Skin epidermis (tissue), 12 donors: ENCODE measurements at regions not wholly inside any gene's neighbourhood (a gene's known extent, or its start where the extent isn't known, plus 50 kb on each side); places are given as distances from the start of the nearest gene placed in this dataset.
"Not testable (repeated sequence)": the region's sequence is repeated elsewhere in the genome, so short reads cannot be mapped to it uniquely, and the experiment has no call there.

Source experiments
- H3K27ac ChIP-seq, 21 experiments: fragments of 200-600 bp; sonication (generic) in 11 of 21; one replicate each; pipeline ENCODE4 v1.5.0; 2020; ENCODE audit warnings: mild to moderate bottlenecking in 3 of 21, inconsistent platforms in 2 of 21, moderate library complexity in 2 of 21
- H3K4me3 ChIP-seq, 7 experiments: fragments of 200-600 bp; sonication (generic) in 2 of 7; one replicate each; pipeline ENCODE4 v1.5.0; 2020; ENCODE audit warnings: inconsistent platforms in 2 of 7, mild to moderate bottlenecking in 2 of 7, moderate library complexity in 1 of 7

- peak overlapping the region in 1 of 21 experiments; percentile 5 for H3K27ac ChIP-seq
- H3K4me3 ChIP-seq: not testable (repeated sequence)
These were observed 199.2 kb upstream of the IRF2BP2 start for GRCh38 chr1:234808943-234809853.

GRCh38 chr1:234808459-234808858 is 198.5 kb upstream of the IRF2BP2 start:
- H3K4me3 ChIP-seq, H3K27ac ChIP-seq: not testable (repeated sequence)

DNA sequence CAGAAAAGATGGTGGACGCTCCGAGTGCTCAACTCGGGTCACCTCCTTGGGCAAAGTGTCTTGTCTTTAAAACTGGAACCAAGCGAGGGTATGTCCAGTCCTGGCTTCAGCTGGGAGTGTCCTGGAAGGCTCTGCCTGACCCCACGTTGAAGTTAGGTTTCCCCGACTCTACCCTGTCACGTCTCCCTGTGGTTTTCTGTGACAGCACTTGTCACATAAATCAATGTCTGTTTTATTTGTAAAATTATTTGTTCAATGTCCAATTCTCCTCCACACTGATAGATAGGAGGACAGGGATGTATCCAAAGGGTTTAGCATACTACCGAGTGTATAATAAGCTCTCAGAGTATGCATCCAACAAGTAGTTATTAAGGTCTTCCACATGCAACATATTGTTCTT is 197.7 kb upstream of the IRF2BP2 start:
- not testable (repeated sequence) for H3K4me3 ChIP-seq, H3K27ac ChIP-seq

DNA sequence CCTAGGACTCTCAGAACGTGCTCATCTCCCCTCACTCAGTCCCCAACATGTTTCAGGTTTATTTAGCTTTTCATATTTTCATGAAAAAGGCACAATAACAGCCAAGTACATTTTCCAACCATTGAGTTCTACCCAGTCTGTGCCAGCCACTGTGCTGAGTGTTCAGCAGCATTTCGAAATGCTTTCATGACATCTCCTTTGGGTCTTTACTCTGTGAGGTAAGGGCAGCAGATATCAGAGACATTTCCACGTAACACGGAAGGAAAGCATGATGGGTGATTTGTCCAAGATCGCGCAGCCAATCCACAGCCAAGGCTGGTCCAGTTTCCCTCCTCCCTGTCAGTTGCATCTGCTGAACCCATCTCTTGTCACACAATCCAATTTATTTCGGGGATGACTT is 192.6 kb upstream of the IRF2BP2 start:
- not testable (repeated sequence) for H3K4me3 ChIP-seq, H3K27ac ChIP-seq

DNA sequence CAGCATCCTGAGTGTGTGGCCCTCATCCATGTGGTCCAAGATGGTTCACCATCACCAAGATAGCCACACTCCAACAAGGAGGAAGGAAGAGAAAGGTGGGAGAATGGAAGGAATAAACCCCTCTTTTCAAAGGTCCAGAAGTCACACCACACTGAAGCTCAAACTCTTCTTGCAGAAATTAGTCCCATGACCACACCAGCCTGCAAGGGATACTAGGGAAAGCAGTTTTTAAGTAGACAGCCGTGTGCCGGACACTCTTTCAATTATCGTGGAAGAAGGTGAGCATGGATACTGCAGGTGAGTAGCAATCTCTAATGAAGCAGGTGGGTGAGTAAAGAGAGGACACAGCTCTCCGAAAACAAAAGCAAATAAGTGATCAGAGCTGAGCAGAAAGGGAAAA is 191.7 kb upstream of the IRF2BP2 start:
- H3K27ac ChIP-seq, H3K4me3 ChIP-seq: not testable (repeated sequence)

DNA sequence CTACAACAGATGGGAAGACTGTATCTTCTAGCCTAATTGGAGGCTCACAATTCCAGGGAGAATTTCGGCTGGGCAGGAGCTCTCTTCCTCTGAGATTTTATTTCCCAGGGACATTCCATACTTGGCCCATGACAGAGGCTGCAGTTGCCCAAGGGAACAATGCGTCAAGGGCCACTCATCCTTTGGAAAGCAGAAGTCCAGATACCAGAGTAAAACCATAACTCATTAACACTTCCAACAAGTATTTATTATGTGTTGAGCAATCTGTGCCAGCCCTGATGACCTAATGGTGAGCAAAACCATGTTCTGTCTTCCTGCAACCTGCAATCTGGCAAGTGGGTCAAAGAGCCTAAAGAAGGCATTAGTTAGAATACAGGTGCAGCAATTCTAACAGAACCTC is 191.2 kb upstream of the IRF2BP2 start:
- not testable (repeated sequence) for H3K4me3 ChIP-seq, H3K27ac ChIP-seq

DNA sequence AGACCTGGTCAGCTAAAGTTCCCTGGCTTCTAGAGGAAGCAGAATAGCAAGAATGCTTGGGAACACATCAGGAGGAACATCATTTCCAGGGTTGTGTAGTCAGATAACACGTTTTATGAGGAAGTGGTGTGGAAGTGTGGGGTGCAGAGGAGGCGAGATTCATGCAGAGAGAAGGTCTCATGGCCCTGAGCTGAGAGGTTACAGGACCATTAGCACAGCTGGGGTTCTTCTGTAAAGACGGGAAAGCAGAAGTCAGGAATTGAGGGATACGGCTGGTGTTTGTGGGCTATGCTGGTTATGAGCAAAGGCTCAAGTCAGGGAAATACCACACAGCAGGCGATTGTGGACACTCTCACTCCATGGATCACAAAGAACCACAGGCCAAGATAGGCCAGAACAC is 190.6 kb upstream of the IRF2BP2 start:
- H3K4me3 ChIP-seq, H3K27ac ChIP-seq: not testable (repeated sequence)

- H3K4me3 ChIP-seq, H3K27ac ChIP-seq: not testable (repeated sequence)
These were observed 189.2 kb upstream of the IRF2BP2 start for GRCh38 chr1:234799021-234799689.

DNA sequence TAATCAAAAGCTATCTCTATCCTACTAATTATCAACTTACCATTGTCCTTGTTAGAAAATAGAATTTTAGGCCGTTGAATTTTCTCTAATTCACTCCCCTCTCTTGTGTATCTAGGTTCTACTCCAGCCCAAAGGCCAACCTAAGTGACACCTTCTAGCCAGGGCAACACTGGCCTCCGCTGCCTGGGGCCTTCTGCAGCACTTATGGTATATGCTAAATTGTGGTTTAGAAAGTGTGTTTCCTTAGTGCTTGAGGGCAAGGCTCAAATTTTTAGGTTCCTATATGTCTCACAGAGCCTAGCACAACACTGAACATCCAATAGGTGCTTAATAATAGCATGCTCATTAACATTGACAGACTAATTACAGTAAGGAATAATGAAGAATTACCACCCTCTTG is 187.2 kb upstream of the IRF2BP2 start:
- not testable (repeated sequence) for H3K27ac ChIP-seq, H3K4me3 ChIP-seq

DNA sequence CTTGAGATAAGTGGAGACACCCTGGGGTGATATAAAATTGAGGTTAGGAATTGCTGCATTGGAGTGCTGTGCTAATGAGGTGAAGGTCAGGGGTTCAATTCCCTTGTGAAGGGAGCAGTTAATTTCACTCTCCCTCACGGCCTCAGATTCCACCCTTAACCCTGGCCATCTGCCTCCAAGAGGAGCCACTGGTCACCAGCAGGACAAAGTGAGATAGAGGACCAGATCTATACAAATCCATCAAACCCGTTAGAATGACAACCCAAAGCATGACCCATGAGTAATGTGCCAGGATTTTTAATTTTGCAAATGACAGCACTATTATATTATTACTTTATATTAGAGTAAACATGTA is 186.4 kb upstream of the IRF2BP2 start:
- H3K27ac ChIP-seq, H3K4me3 ChIP-seq: not testable (repeated sequence)

- not testable (repeated sequence) for H3K4me3 ChIP-seq, H3K27ac ChIP-seq
These were observed 185.9 kb upstream of the IRF2BP2 start for GRCh38 chr1:234795711-234796437.

DNA sequence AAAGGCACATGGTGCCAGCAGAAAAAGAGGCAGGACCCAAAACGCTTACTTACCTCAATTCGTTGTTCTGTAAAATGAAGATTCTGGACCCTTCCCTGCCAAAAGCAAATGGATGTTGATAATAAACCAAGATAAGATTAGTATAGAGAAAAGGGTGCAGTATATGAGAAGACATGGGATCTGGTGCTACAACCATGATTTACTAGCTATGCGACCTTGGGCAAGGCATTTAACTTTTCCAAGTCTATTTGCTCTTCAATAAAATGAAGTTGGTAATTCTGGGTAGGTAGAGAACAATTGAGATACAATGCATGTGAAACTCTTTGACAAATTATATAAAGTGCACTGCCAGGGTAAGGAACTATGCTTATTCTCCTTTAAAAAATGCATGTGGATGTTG is 185.0 kb upstream of the IRF2BP2 start:
- not testable (repeated sequence) for H3K4me3 ChIP-seq

DNA sequence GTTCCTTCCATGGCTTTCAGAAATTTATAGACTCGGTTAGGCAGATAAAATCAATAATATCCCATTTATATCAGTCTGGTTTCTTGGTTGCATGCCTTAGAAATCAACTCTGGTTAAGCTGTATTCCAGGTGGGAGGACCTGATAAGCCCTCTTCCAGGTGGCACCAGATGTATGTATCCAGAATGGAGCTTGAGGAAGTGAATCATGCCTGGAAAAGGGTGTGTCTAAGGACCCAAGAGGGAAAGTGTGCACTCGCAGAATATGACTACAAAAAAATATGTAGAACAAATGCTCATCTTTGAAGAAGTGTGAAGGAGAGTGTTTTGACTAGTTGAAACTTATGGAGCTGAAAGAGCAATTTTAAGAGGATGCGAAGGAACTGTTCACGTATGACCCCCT is 184.5 kb upstream of the IRF2BP2 start:
- not testable (repeated sequence) for H3K27ac ChIP-seq, H3K4me3 ChIP-seq

More for the DNA sequence above, 185.0 kb upstream of the IRF2BP2 start:
- not testable (repeated sequence) for H3K27ac ChIP-seq

GRCh38 chr1:234793924-234794323 is 183.9 kb upstream of the IRF2BP2 start:
- not testable (repeated sequence) for H3K4me3 ChIP-seq, H3K27ac ChIP-seq

DNA sequence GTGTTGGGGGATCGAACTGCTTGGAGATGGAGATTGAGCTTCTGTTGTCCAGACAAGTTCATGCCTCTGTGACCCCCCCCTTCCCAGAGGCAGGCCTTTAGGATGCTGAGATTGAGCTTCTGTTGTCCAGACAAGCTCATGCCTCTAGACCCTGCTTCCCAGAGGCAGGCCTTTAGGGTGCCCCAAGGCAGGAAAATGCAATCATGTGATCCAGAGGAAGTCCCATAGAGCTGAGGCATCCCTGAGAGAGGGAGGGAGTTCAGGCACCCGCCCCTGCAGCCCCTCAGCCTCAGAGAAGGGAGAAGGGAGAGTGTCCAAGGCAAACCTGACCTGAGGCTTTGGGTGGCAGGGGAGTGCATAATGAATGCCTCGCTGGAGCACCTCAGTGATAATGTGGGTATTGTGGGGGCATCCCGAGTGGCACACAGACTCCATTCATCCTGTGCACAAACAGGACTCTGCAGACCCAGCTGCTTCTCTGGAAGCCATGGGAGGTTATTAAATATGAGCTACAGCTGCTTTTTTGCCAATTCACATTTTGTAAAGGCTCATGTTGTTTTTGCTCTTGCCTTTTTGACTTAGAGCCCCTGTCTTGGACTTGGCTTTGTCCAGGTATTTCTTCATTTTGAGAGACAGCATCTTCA is 182.4 kb upstream of the IRF2BP2 start:
- H3K27ac ChIP-seq, H3K4me3 ChIP-seq: not testable (repeated sequence)

DNA sequence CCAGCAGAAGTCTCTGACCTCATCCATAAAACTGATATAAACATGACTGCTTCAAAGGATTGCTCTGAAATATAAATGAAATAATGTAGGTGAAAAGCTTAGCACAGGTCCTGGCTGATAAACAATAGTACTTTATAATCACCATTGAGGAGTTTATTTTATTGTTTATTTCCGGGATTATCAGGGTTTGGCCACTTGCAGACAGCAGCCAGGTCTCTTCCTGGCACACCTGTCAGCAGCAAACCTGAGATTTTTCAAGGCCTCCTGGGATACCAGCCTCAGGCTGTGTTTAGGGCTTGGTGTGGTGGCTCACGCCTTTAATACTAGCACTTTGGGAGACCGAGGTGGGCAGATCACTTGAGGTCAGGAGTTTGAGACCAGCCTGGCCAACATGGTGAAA is 181.6 kb upstream of the IRF2BP2 start:
- not testable (repeated sequence) for H3K4me3 ChIP-seq, H3K27ac ChIP-seq

- not testable (repeated sequence) for H3K27ac ChIP-seq, H3K4me3 ChIP-seq
These were observed 180.4 kb upstream of the IRF2BP2 start for GRCh38 chr1:234790333-234790732.

DNA sequence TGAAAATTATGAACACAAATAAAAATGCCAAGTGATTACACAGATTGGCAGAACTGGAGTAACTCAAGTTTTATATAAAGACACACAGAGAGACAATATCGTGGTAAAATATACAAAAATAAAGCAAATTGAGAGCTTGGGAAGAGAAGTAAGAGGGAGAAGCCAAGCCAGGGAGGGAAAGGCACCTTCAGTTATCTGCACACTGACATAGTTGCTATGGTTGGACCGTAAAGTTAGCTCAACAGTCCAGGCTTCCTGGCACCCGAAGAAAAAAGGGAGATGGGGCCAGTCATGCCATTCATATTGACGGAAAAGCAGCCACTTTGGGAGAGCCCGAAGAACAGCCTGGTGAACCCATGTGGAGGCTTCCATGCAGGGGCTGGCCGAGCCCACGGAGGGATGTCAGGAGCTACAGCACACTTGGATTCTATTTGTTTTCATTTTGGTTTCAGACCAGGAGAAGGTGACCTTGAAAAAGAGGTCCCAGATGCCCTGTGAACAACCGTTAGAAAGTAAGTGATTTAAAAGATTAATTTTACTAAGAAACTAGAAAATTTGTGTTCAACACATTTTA is 177.1 kb upstream of the IRF2BP2 start:
- H3K4me3 ChIP-seq, H3K27ac ChIP-seq: not testable (repeated sequence)

GRCh38 chr1:234785922-234786321 is 175.9 kb upstream of the IRF2BP2 start:
- H3K27ac ChIP-seq: peak overlapping the region in 5 of 21 experiments; percentile 19 to 60 (median 33)
- not testable (repeated sequence) for H3K4me3 ChIP-seq

DNA sequence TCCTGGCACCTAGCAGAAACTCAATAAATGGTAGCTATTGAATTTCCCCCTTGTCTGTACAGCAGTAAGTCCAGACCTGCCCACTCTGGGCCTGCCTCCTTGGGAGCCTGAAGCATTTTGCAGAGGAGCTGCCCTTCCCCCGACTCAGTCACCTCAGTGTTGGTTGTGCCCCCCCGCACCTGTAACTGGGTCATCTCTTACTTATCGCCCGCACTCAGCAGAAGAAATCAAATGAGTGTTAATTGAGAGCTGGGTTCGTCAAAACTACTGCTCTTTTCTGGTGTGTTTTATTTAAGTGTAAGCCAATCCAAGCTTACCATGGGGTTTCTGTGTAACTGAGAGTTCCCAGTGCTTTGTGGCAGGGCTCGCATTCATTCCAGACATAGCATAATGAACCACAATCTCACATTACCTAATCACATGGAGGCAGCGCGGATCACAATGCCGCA is 175.5 kb upstream of the IRF2BP2 start:
- H3K27ac ChIP-seq: peak overlapping the region in 6 of 21 experiments; percentile 24 to 60 (median 46)
- H3K4me3 ChIP-seq: not testable (repeated sequence)
